Stimulated activated CD4-positive, alpha-beta T cell treated with anti-CD3 and anti-CD28 coated beads, Interleukin-1b, Interleukin-23, amount 100 ng/mL, for 48 hours (primary cell): ENCODE measurements at regions not wholly inside any gene's neighbourhood (a gene's known extent, or its start where the extent isn't known, plus 50 kb on each side); places are given as distances from the start of the nearest gene placed in this dataset.
"Not testable (repeated sequence)": the region's sequence is repeated elsewhere in the genome, so short reads cannot be mapped to it uniquely, and the experiment has no call there.

Source experiments
- DNase-seq: peaks from one replicate; pipeline ENCODE4 v3.0.0-alpha.2; 2020

- no peak for DNase-seq
Observed at GRCh38 chr6:111925296-111925695, 52.0 kb upstream of the FYN start.

GRCh38 chr6:111926731-111927302 lies 53.6 kb upstream of the FYN start:
- no peak for DNase-seq

DNA sequence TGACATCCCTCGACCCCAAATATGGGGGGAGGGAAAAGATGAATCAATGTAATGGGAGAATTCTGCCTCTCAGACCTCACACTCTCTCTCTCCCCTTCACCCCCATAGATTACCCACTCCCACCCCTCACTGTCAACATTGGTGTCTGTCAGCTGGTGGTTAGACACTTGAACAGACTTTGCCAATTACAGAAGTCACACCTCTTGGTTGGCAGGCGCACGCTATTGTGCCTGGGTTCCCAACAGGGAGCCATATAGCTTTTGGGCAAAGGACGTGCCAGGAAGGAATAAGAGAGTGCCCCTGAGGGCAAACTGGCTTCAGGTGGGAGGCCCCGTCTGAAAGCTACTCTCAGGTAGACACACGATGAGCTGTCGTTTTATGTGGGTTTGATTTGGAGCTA lies 54.1 kb upstream of the FYN start:
- DNase-seq: no peak

DNA sequence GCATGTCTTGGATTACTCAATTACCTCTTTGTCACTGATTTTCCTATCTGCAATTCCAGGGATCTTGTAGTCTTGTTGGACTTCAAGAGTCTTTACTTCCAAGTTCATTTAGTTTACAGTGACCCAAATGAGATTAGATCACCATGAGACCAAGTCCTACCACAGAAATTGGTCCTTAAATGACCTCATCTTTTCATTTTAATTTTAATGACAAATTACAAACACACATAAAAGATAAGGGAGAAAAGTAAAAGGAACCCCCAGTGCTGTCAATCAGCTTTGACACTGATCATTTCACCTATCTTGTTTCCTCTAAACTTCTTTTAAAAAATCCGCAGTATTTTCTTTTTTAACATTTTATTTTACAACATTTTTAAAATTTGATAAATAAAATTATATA lies 54.9 kb upstream of the FYN start:
- no peak for DNase-seq

GRCh38 chr6:111934611-111935010 lies 61.4 kb upstream of the FYN start:
- not testable (repeated sequence) for DNase-seq

DNA sequence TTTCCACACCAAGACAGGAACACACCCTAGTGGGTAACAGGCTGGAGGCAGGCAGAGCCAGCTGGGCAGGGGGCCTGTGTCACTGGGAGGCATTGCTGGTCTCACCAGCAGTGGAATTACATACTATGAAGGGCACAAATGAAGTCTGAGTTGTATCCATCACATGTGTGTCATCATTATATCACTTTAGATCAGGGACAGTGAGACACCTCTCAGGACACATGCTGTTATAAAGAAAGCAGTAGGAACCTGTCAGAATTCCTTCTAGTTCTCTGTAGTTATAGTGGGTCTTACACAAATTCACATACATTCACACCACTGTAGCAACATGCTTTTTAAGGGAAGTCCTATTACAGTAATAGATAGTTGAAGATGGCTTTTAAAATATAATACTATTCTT lies 63.5 kb upstream of the FYN start:
- DNase-seq: no peak

- no peak for DNase-seq
Observed at GRCh38 chr6:111938710-111939109, 65.5 kb upstream of the FYN start.

DNA sequence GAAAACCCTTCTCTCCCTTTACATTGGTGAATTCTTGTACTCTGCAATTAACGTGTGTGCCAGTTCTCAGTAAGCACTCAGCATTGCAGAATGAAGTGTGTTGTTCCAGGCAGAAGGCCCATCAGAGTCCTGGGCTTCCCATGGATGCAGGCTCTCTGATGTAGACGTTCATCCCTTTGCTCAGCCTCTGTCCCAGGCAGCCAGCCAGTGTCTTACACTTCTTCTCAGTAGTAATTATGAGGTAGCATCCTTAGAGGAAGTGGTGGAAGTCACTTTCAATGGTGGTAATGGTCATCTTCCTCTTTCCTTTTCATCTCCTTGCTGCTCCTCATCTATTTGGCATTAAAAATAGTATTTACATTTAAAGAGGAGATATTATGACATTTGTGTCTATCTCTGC lies 66.7 kb upstream of the FYN start:
- no peak for DNase-seq

- no peak for DNase-seq
Observed at GRCh38 chr6:111940801-111941200, 67.5 kb upstream of the FYN start.

DNA sequence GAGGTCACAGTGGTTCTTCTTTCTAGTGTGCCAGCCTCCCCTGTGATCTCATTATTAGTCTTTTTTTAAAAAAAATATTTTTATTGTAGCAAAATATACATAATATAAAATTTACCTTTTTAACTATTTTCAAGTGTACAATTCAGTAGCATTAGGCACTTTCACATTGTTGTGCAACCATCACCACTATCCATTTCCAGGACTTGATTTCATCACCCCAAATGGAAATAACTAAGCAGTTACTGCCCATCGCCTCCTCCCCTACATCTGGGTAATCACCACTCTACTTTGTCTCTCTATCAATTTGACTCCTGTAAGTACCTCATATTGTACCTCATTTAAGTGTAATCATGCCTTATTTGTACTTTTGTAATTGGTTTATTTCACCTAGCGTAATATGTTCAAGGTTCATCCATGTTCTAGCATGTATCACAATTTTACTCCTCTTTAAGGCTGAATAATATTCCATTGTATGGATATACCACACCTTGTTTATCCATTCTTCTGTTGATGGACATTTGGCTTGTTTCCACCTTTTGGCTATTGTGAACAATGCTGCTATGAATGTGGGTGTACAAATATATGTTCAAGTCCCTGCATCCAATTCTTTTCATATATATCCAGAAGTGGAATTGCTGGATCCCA lies 68.6 kb upstream of the FYN start:
- DNase-seq: no peak

- no peak for DNase-seq
Observed at GRCh38 chr6:111942561-111942960, 69.3 kb upstream of the FYN start.

GRCh38 chr6:111943266-111943665 lies 70.0 kb upstream of the FYN start:
- DNase-seq: no peak

DNA sequence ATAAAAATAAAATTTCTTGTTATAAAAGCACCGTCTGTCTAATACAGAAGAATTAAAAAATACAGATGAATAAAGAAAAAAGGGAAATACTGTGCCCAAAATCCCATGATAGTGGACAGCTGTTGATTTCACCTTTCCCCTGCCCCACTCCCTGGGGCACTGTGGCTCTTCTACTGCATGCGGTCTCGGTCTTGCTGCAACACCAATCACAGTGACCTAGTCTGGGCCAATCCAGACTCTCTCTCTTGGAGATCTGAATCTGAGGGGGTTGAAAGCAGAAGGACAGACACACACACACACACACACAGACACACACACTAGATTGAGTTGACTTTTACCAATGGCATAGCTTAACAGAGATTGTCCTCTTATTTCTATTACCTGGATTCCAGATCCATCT lies 70.5 kb upstream of the FYN start:
- no peak for DNase-seq

- no peak for DNase-seq
Observed at GRCh38 chr6:111944541-111944940, 71.3 kb upstream of the FYN start.

DNA sequence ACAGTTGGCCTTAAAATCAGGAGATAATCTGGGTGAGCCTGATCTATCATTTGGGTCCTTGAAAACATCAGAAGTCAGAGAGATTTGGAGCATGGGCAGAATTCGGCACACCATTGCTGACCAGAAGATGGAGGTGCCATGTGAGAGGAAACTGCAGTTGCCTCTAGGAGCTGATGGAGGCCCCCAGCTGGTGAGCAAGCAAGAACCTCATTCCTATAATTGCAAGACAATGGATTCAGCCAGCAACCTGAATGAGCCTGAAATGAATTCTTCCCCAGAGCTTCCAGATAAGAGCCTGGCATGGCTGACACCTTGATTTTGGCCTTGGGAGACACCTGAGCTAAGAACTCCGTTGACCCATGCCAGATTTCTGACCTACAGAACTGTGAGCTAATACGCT lies 76.3 kb upstream of the FYN start:
- DNase-seq: no peak

GRCh38 chr6:111949984-111950383 lies 76.7 kb upstream of the FYN start:
- not testable (repeated sequence) for DNase-seq

GRCh38 chr6:111950661-111951496 lies 77.6 kb upstream of the FYN start:
- no peak for DNase-seq

GRCh38 chr6:111951497-111952085 lies 78.3 kb upstream of the FYN start:
- no peak for DNase-seq

DNA sequence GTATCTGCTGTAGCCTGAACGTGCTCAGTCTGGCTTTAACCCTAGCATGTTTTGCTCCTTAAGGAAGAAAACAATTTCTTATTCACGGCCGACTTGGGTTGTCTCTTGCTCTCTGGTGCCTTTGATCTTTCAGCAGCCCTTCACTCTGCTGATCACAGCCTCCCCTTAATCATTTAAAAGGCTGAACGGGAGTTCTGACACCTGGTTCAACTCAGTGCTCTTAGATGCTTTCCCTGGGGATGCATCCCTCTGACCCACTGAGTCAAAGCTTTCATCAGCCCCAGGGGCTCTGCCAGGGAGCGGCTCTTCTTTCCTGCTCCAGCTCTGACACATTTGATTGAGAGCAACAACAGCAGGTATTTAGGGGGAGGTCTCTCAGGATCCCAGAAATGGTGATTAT lies 79.0 kb upstream of the FYN start:
- DNase-seq: no peak

GRCh38 chr6:111952821-111953540 lies 79.7 kb upstream of the FYN start:
- DNase-seq: no peak

DNA sequence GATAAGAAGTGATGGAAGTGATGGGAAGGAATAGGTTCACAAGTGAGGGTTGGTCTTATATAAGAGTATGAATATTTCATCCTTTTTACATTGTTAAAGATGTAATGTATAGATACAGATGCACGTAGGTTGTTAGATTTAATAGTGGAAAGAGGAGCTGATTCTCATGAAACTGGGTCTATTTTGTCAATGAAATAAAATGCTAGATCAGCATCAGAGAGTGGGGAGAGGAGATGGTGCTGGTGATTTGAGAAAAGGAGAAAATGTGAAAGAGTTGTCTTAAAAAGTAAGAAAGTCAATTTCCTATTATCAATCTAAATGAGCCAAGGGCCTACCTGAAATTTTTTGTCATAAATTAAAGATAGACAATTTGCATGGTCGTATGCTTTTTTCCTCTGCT lies 82.8 kb upstream of the FYN start:
- DNase-seq: no peak

GRCh38 chr6:111957623-111958315 lies 84.5 kb upstream of the FYN start:
- no peak for DNase-seq

GRCh38 chr6:111958534-111958933 lies 85.3 kb upstream of the FYN start:
- DNase-seq: no peak
